Cardiac fibroblast (primary cell): ENCODE measurements at regions not wholly inside any gene's neighbourhood (a gene's known extent, or its start where the extent isn't known, plus 50 kb on each side); places are given as distances from the start of the nearest gene placed in this dataset.

ENCODE experiments used
- DNase-seq, 2 donors: peaks; one replicate each; pipeline versions ENCODE4 v3.0.0 to v3.0.0-alpha.2; 2010; ENCODE audit warnings: low read depth in 2 of 2
- H3K4me3 ChIP-seq, 2 donors: replicated peaks in 1 of 2; 1 replicate in 1 of 2; 2 replicates in 1 of 2; pipeline ENCODE4 v1.5.1; 2011; ENCODE audit warnings: low read depth in 2 of 2, low read length in 2 of 2, mild to moderate bottlenecking in 2 of 2, moderate library complexity in 1 of 2
- TF ChIP-seq, protein P1 (sequence below): IDR thresholded peaks from one replicate; pipeline ENCODE4 v1.5.1; 2011; ENCODE audit warnings: low read depth, mild to moderate bottlenecking, low read length, inconsistent platforms

DNA sequence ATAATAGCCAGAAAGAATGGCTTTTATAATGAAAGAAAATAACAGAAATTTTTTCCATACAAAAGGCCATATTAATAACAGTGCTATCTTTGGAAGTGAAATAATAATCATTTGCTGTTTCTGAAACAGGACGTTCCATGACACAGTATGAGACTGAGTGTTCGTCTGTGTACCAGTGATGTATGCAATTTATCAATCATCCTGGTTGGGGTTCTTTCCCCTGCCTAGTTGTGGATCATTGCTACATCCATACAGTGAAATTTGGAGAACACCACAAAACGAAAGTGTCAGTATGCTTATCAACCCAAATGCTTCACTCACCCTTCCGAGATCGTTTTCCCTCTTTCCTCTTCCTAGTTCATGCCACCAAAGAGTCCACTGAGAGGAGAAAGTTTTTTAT is 151.4 kb upstream of the PRDM1 start:
- TF ChIP-seq, protein P1, sequence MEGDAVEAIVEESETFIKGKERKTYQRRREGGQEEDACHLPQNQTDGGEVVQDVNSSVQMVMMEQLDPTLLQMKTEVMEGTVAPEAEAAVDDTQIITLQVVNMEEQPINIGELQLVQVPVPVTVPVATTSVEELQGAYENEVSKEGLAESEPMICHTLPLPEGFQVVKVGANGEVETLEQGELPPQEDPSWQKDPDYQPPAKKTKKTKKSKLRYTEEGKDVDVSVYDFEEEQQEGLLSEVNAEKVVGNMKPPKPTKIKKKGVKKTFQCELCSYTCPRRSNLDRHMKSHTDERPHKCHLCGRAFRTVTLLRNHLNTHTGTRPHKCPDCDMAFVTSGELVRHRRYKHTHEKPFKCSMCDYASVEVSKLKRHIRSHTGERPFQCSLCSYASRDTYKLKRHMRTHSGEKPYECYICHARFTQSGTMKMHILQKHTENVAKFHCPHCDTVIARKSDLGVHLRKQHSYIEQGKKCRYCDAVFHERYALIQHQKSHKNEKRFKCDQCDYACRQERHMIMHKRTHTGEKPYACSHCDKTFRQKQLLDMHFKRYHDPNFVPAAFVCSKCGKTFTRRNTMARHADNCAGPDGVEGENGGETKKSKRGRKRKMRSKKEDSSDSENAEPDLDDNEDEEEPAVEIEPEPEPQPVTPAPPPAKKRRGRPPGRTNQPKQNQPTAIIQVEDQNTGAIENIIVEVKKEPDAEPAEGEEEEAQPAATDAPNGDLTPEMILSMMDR, result no peak
- H3K4me3 ChIP-seq, result no peak overlapping the region
- no peak for DNase-seq

DNA sequence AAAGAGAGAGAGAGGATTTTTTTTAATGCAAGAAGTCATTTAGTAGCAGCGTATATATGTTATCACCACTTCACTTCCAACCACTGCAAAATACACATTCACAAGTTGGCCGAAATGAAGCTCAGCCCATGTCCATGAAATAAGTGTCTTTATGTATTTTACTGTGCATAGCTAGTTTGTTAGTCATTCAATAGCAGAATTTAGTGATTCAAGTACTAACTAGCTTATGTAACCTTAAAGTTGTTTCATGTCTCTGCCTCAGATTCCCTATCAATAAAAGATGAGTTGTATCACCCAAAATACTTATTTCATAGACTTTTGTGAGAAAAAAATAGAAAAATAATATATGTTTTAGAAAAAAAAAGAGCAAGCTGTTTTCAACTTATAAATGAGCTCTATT is 153.7 kb upstream of the PRDM1 start:
- no peak overlapping the region for H3K4me3 ChIP-seq
- TF ChIP-seq, protein P1, result no peak
- DNase-seq, result peak in 1 of 2 donors; percentile 31

DNA sequence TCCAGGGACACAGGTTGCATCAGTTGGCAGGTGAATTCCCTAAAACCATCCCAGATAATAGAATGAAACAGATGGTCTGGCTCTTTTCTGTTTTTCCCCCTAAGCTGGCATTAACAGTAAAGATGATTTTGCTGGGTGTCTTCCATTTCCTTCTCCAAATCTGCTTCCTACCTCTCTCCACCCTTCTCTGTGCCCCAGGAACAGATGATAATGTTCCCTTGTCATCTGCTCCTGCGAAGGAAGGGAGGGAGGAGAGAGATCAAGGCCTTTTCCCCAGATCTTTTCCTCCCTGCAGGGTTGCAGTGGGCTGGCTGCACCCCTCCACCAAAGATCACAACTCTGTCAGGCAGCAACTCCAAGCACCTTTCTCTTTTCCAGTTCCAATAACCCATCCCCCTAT is 156.5 kb upstream of the PRDM1 start:
- no peak overlapping the region for H3K4me3 ChIP-seq
- TF ChIP-seq, protein P1, result no peak
- no peak for DNase-seq

DNA sequence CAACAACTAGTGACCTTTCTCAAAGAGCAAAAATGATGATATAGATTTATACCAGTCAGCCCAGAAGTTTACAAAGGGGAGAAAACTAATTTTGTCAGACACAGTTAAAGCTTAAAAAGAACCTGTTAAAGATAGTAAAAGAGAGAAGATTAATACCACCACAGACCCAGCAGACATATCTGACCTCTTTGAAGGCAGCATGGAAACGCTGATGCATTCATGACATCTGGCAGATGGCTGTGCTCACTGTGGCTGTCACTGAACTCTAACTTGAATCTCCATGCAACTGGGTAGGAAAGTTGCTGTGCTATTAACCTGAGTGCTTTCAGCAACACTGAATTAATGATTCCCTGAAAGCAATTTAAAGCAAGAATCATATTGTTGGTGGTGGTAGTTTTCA is 159.8 kb upstream of the PRDM1 start:
- TF ChIP-seq, protein P1, result no peak
- DNase-seq, result no peak
- no peak overlapping the region for H3K4me3 ChIP-seq

DNA sequence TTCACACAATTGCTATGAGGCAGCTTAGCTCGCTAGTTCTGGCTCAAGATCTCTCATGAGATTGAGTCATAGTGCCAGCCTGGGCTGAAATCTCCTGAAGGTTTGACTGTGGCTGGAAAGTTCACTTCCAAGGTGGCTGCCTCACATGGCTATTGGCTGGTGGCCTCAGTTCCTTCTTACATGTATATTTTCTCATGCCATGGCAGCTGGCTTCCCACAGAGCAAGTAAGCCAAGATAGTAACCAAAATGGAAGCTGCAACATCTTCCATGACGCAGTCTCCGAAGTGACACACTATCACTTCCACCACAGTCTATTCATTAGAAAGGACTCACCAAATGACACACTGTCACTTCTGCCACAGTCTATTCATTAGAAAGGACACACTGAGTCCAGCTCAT is 160.4 kb upstream of the PRDM1 start:
- TF ChIP-seq, protein P1, result no peak
- DNase-seq, result no peak
- no peak overlapping the region for H3K4me3 ChIP-seq

DNA sequence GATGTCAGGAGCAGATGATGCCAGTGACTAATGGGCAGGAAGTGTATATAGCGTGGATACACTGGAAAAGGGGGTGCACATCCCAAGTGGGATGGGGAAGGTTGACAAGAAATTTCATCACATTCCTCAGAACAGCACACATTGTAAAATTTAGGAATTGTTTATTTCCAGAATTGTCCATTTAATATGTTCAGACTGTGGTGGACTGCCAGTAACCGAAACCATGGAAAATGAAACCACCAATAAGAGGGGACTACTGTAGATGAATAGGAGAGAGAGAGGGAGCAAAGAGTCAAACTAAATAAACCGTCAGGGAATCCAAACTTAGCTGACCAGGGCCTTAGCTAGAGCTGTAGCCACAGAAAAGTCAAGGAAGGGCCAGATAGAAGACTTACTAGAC is 164.4 kb upstream of the PRDM1 start:
- TF ChIP-seq, protein P1, result no peak
- no peak for DNase-seq
- H3K4me3 ChIP-seq, result no peak overlapping the region

DNA sequence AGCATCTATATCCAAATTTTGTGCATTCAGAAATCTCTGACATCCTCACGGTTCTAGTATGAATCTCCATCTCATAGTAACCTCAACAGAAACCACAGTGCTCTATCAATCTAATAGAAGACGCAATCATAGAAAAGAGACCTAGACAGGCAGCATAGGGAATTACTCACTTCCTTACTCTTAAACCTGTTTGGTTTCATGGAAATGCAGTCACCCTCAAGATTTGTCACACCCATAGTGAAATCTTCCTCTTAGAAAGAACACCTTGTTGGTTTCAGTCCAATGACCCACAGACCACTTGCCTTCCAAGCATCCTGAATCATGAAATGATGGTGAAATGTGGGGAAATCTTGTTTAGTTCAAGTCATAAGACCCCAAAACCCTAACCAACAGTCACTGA is 166.1 kb upstream of the PRDM1 start:
- DNase-seq, result no peak
- no peak overlapping the region for H3K4me3 ChIP-seq
- TF ChIP-seq, protein P1, result no peak
